GM21528 (cell line): ENCODE measurements at regions not wholly inside any gene's neighbourhood (a gene's known extent, or its start where the extent isn't known, plus 50 kb on each side); places are given as distances from the start of the nearest gene placed in this dataset.

Experiments
- ATAC-seq: cut with Tn5 transposase; IDR thresholded peaks from one replicate; pipeline ENCODE4 v1.9.1; 2021; ENCODE audit warnings: mild to moderate bottlenecking, moderate library complexity; ENCODE audit not compliant: unreplicated experiment, low FRiP score

DNA sequence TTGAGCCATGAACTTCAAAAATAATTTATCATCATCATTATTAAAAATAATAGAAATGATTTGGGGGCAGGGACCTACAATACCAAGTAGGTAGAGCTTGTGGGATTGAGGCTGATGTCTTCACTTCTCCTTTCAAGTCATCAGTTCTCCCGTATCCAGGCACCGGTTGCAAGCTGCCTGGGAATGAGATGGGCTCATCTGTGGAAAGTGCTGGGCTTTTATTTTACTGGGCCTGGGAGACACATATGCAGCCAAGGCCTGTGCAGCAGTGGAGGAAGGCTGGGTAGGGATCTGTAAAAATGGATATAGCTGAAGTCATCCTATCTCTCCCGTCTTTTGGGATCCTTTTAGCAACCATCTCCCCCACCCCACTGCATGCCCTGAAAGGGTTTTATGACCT is 284.1 kb upstream of the CLINT1 start:
- ATAC-seq, result no peak

GRCh38 chr5:158142156-158142555 is 283.2 kb upstream of the CLINT1 start:
- no peak for ATAC-seq

- no peak for ATAC-seq
Measured at GRCh38 chr5:158140120-158140731, 281.3 kb upstream of the CLINT1 start.

GRCh38 chr5:158139161-158139560 is 280.2 kb upstream of the CLINT1 start:
- no peak for ATAC-seq

DNA sequence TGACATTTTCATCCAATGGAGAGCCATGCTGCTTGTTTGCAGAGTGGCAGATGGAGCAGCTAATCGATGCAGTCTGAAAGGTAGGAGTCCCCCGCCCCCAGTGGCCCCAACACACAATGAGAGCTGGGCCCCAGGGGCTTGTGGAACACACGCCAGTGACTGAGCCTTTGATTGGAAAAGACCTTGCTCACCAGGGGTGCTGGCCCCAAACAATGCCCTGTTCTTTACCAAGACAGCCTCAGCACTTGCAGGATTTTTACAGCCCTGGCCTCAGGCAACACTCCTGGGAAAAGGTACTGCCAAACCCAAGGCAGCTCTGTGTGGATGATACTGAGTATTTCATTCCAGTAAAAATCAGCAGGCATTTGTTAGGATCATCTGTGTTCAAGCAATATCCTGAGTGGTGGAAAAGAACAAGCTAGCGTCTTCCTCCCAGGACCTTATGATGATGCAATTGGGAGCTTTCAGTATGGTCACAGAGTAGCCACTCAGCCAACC is 276.8 kb upstream of the CLINT1 start:
- ATAC-seq, result no peak

GRCh38 chr5:158133369-158133768 is 274.4 kb upstream of the CLINT1 start:
- no peak for ATAC-seq

DNA sequence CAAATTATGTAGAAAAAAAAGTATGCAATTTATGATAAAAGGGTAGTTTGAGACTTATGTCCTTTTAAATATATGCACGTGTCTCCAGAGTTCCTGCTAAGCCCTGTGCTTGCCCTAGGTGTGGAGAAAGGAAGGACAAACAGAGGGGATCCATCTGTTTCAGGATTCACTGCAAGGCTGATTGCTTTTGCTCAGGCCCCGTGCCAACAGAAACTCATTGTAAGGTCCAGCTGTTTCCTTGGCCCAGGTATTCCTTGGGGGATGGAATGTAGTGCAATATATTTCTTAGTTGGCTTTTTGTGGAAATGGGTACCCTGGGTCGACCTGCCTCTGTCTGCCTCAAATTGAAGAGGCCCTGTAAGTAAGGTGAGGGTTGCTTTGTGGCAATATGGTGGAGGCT is 268.6 kb upstream of the CLINT1 start:
- ATAC-seq, result no peak

GRCh38 chr5:158126442-158127405 is 267.8 kb upstream of the CLINT1 start:
- no peak for ATAC-seq

DNA sequence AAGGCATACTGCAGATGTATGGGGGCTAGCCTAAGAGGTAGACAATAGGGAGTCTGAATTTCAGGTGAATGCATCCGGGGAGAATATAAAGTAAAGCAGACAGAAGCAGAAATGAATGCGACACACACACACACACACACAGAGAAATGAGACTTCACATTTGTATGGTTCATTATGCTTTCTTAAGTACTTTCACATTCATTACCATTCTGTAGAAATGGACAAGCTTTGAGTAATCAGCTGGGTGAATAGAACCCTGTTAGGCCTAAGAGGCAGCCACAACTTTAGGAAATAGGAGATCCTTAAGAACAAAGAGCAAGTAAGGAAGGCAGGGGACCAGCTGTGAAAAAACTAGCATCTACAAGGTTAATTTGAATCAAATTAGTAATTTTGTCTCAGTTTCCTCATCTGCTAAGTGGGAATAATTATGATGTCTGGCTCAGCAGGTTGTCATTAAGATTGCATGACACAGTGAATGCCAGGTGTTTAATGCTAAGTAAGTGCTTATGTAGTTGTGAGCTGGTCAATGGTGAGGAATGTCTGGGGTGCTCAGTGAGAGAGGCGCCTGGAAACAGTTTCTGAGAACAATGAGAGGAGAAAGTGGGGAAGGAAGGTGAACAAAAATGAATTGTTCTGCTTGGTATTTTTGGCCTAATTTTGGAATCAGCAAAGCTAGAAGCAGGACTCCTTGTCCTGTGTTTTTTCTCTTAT is 265.8 kb upstream of the CLINT1 start:
- ATAC-seq, result no peak

DNA sequence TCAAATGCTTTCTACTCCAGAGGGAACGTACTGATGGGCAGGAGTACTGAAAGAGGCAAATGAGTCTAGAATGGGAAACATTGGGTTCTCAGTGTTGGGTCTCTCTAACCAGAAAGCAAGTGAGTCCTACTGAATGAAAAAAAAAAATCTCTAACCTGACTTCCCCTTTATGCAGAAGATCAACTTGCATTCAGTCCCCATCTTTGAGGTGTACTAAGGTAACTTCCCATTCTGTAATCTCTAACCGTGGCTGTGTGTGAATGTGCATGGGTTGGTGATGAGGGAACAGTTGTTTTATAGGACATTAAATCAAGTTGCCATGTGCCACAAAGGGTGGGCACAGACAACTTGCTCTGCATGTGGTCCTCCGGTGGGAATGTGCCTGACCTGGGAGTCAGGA is 264.6 kb upstream of the CLINT1 start:
- no peak for ATAC-seq

- no peak for ATAC-seq
Measured at GRCh38 chr5:158121678-158122077, 262.7 kb upstream of the CLINT1 start.

DNA sequence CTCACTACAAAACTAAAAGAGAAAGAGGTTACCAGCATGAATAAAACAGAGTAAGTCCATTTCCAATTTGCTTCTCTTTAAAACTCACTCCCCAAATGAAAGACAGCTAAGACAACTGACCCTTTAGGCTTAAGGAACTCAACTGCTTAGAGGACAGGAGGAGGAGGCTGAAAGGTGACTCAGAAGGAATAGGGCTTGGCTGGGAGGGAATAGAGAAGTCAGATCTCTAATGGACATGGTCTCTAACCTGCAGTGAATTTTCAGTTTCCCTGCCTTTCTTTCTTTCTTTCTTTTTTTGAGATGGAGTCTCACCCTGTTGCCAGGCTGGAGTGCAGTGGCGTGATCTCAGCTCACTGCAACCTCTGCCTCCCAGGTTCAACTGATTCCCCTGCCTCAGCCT is 261.8 kb upstream of the CLINT1 start:
- no peak for ATAC-seq

GRCh38 chr5:158119961-158120723 is 261.2 kb upstream of the CLINT1 start:
- ATAC-seq, result no peak

- no peak for ATAC-seq
Measured at GRCh38 chr5:158117467-158118160, 258.7 kb upstream of the CLINT1 start.

GRCh38 chr5:158116965-158117364 is 258.0 kb upstream of the CLINT1 start:
- no peak for ATAC-seq

DNA sequence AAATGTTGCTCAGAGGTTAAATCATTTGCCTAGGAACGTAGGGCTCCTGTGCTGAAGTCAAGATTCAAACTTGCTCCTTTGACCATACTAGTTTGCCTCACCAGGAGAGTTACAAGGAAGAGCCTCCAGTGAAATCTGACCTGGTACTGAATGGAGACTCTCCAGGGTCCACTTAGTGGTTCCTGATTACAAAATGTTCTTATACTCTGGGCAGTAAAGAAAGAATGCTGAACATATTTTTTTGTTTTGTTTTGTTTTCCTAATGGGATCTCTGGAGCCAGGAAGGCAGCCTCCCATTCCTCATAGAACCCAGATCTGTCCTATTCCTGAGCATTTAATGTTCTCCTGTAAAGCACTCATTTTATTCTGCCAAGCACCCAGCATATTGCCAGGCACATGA is 256.5 kb upstream of the CLINT1 start:
- ATAC-seq, result no peak

DNA sequence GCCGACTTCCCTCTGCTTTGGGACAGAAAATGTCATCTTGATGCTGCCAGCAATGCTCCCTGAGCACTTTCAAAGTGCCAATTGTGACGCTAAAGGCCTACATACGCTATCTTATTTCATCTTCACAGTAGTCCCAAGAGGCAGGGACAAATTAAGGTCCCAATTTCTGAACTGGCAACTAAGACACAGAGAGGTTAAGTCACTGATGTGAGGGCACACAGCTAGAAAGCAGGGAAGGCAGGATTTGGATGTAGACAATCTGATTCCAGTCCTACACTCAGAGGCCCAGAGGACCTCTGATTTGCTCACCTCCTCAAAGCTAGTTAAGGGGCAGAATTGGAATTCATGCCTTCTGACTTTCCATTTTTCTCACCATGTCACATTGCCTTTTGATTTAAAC is 249.2 kb upstream of the CLINT1 start:
- ATAC-seq, result no peak

DNA sequence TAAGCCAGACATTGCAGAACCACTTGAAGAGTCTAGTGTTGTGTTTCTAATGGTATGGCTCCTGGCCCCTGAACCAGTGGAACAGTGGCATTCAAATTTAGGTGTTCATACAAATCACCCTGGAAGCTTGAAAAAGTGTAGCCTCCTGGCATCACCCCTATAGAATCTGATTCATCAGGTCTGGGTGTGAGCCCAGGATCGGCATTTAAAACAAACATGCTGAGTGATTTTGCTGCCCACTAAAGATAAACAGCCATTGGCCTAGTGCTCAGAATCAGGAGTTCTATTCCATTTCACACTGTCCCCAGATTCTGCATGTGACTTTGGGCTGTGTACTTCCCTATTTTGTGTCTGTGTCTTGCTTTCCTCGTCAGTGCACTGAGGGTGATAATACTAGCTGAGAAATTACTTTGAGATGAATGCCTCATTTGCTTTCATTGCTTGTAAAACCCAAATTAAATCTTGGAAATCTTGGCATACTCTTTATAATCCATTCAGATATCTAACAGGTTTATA is 241.5 kb upstream of the CLINT1 start:
- ATAC-seq, result no peak

GRCh38 chr5:158099571-158100105 is 240.7 kb upstream of the CLINT1 start:
- ATAC-seq, result no peak
